Activated T-cell treated with anti-CD3 and anti-CD28 coated beads for 24 hours (primary cell): ENCODE measurements at regions not wholly inside any gene's neighbourhood (a gene's known extent, or its start where the extent isn't known, plus 50 kb on each side); places are given as distances from the start of the nearest gene placed in this dataset.

Experiments used
- DNase-seq: peaks from one replicate; pipeline ENCODE4 v3.0.0-alpha.2; 2020; ENCODE audit warnings: low read depth

GRCh38 chr2:44825702-44826101 is 115.8 kb upstream of the SIX3 start:
- DNase-seq: no peak

- DNase-seq: no peak
These were observed 114.9 kb upstream of the SIX3 start for GRCh38 chr2:44826601-44827000.

- DNase-seq: no peak
These were observed 111.7 kb upstream of the SIX3 start for GRCh38 chr2:44829771-44830170.

- no peak for DNase-seq
These were observed 108.1 kb upstream of the SIX3 start for GRCh38 chr2:44833171-44834069.

GRCh38 chr2:44834656-44835055 is 106.8 kb upstream of the SIX3 start:
- no peak for DNase-seq

- peak; percentile 43 for DNase-seq
These were observed 105.3 kb upstream of the SIX3 start for GRCh38 chr2:44836174-44836573.

- DNase-seq: no peak
These were observed 104.6 kb upstream of the SIX3 start for GRCh38 chr2:44836916-44837315.

GRCh38 chr2:44838116-44838790 is 103.2 kb upstream of the SIX3 start:
- DNase-seq: no peak

- DNase-seq: no peak
These were observed 102.1 kb upstream of the SIX3 start for GRCh38 chr2:44839370-44839769.

GRCh38 chr2:44839771-44840502 is 101.6 kb upstream of the SIX3 start:
- no peak for DNase-seq

GRCh38 chr2:44840503-44840850 is 101.0 kb upstream of the SIX3 start:
- no peak for DNase-seq

- no peak for DNase-seq
These were observed 98.4 kb upstream of the SIX3 start for GRCh38 chr2:44843086-44843485.

GRCh38 chr2:44843641-44844310 is 97.7 kb upstream of the SIX3 start:
- no peak for DNase-seq

GRCh38 chr2:44844651-44845270 is 96.7 kb upstream of the SIX3 start:
- DNase-seq: no peak

- no peak for DNase-seq
These were observed 93.5 kb upstream of the SIX3 start for GRCh38 chr2:44848026-44848425.

- no peak for DNase-seq
These were observed 91.5 kb upstream of the SIX3 start for GRCh38 chr2:44850016-44850415.

GRCh38 chr2:44851518-44851917 is 90.0 kb upstream of the SIX3 start:
- DNase-seq: no peak

- no peak for DNase-seq
These were observed 88.9 kb upstream of the SIX3 start for GRCh38 chr2:44852594-44852993.

GRCh38 chr2:44859337-44859736 is 82.2 kb upstream of the SIX3 start:
- no peak for DNase-seq

GRCh38 chr2:44866152-44866551 is 75.3 kb upstream of the SIX3 start:
- DNase-seq: no peak

GRCh38 chr2:44869761-44870160 is 71.7 kb upstream of the SIX3 start:
- DNase-seq: no peak

GRCh38 chr2:44877417-44877816 is 64.1 kb upstream of the SIX3 start:
- no peak for DNase-seq
